Neural cell (in vitro differentiated cells): ENCODE measurements at regions not wholly inside any gene's neighbourhood (a gene's known extent, or its start where the extent isn't known, plus 50 kb on each side); places are given as distances from the start of the nearest gene placed in this dataset.
"Not testable (repeated sequence)": the region's sequence is repeated elsewhere in the genome, so short reads cannot be mapped to it uniquely, and the experiment has no call there.

Experiments used
- H2AFZ ChIP-seq: fragments of 200-600, 300-800 bp; sonication (generic), shearing (Covaris generic); 2 replicates; pipeline ENCODE4 v1.6.0; 2014; ENCODE audit warnings: low read depth, mild to moderate bottlenecking, antibody characterized with exemption, low read length, moderate library complexity
- H3F3A ChIP-seq: fragments of 200-600 bp; shearing (Covaris generic); 2 replicates; pipeline ENCODE4 v1.6.1; 2016; ENCODE audit warnings: mild to moderate bottlenecking, moderate library complexity, mixed read lengths, antibody characterized with exemption, low read length; ENCODE audit not compliant: insufficient read depth, poor library complexity, severe bottlenecking
- H3K27ac ChIP-seq: fragments of 200-600, 300-800 bp; sonication (generic), shearing (Covaris generic); 2 replicates; pipeline ENCODE4 v1.5.1; 2014; ENCODE audit warnings: mild to moderate bottlenecking, low read length, moderate library complexity
- H3K27me3 ChIP-seq: fragments of 300-800, 200-600 bp; sonication (generic), shearing (Covaris generic); 2 replicates; pipeline ENCODE4 v1.6.0; 2014; ENCODE audit warnings: mild to moderate bottlenecking, low read depth, low read length, moderate library complexity; ENCODE audit not compliant: insufficient read depth
- H3K36me3 ChIP-seq: fragments of 300-800, 200-600 bp; sonication (generic), shearing (Covaris generic); 2 replicates; pipeline ENCODE4 v1.5.1; 2014; ENCODE audit warnings: mild to moderate bottlenecking, antibody characterized with exemption, low read length, moderate library complexity; ENCODE audit not compliant: insufficient read depth
- H3K4me2 ChIP-seq: fragments of 300-800, 200-600 bp; sonication (generic), shearing (Covaris generic); 2 replicates; pipeline ENCODE4 v1.6.0; 2014; ENCODE audit warnings: mild to moderate bottlenecking, low read length
- H3K4me3 ChIP-seq: fragments of 300-800, 200-600 bp; sonication (generic), shearing (Covaris generic); 2 replicates; pipeline ENCODE4 v1.5.1; 2014; ENCODE audit warnings: mild to moderate bottlenecking, low read length, moderate library complexity
- H3K79me2 ChIP-seq: fragments of 200-600 bp; shearing (Covaris generic); replicated peaks from 2 replicates; pipeline ENCODE4 v1.6.0; 2014; ENCODE audit warnings: mild to moderate bottlenecking, low read length, moderate library complexity; ENCODE audit not compliant: insufficient read depth
- H3K9ac ChIP-seq: fragments of 300-800, 200-600 bp; sonication (generic), shearing (Covaris generic); 2 replicates; pipeline ENCODE4 v1.6.1; 2016; ENCODE audit warnings: mild to moderate bottlenecking, low read length, mixed read lengths
- H3K9me2 ChIP-seq: fragments of 200-600 bp; shearing (Covaris generic); 2 replicates; pipeline ENCODE4 v1.6.1; 2016; ENCODE audit warnings: mild to moderate bottlenecking, low read length, mixed read lengths; ENCODE audit not compliant: insufficient read depth
- H3K9me3 ChIP-seq: fragments of 200-600, 300-800 bp; sonication (generic), shearing (Covaris generic); 2 replicates; pipeline ENCODE4 v1.6.1; 2016; ENCODE audit warnings: mild to moderate bottlenecking, mixed run types, low read length, moderate library complexity, mixed read lengths
- H4K20me1 ChIP-seq: fragments of 200-600 bp; shearing (Covaris generic); 2 replicates; pipeline ENCODE4 v1.6.1; 2016; ENCODE audit warnings: mild to moderate bottlenecking, mixed run types; ENCODE audit not compliant: insufficient read depth
- EP300 ChIP-seq: fragments of 450-650 bp; conservative IDR thresholded peaks from 2 replicates; pipeline ENCODE4 v1.6.1; 2014; ENCODE audit warnings: antibody characterized with exemption, mild to moderate bottlenecking, moderate library complexity; ENCODE audit not compliant: poor library complexity, severe bottlenecking
- EZH2 ChIP-seq: fragments of 200-600, 300-800 bp; shearing (Covaris generic), sonication (generic); IDR thresholded peaks from 2 replicates; pipeline ENCODE4 v1.6.1; 2014; ENCODE audit warnings: antibody characterized with exemption, low read length, borderline replicate concordance, mild to moderate bottlenecking; ENCODE audit not compliant: insufficient read depth, poor library complexity, severe bottlenecking
- MXI1 ChIP-seq: fragments of 450-650 bp; conservative IDR thresholded peaks from 2 replicates; pipeline ENCODE4 v1.6.1; 2014; ENCODE audit warnings: antibody characterized with exemption, mild to moderate bottlenecking; ENCODE audit not compliant: poor library complexity, severe bottlenecking
- POLR2AphosphoS5 ChIP-seq: IDR thresholded peaks from 2 replicates; pipeline ENCODE4 v1.6.1; 2012
- RAD21 ChIP-seq: fragments of 450-650 bp; conservative IDR thresholded peaks from 2 replicates; pipeline ENCODE4 v1.6.1; 2014; ENCODE audit warnings: antibody characterized with exemption, mild to moderate bottlenecking, moderate library complexity
- SMC3 ChIP-seq: fragments of 450-650 bp; conservative IDR thresholded peaks from 2 replicates; pipeline ENCODE4 v1.6.1; 2014; ENCODE audit warnings: antibody characterized with exemption, mild to moderate bottlenecking, moderate library complexity; ENCODE audit not compliant: poor library complexity
- TAF1 ChIP-seq: IDR thresholded peaks from 2 replicates; pipeline ENCODE4 v1.6.1; 2012; ENCODE audit warnings: low read depth
- TF ChIP-seq, protein P1 (sequence below): IDR thresholded peaks from 2 replicates; pipeline ENCODE4 v1.6.1; 2012; ENCODE audit warnings: borderline replicate concordance
- TF ChIP-seq, protein P2 (sequence below): fragments of 450-650 bp; IDR thresholded peaks from 2 replicates; pipeline ENCODE4 v1.5.1; 2014; ENCODE audit warnings: antibody characterized with exemption, mild to moderate bottlenecking, moderate library complexity; ENCODE audit not compliant: poor library complexity, severe bottlenecking

GRCh38 chr15:54790693-54791092 lies 406.0 kb downstream of the RSL24D1 start:
- H3K36me3 ChIP-seq: no peaks in the 10 kb centered on the region
- no peaks in the 10 kb centered on the region for H3K27me3 ChIP-seq
- H3K79me2 ChIP-seq: no peaks in the 10 kb centered on the region
- no peak overlapping the region for H3K27ac ChIP-seq
- no peak overlapping the region for H2AFZ ChIP-seq
- no peaks in the 10 kb centered on the region for H3K9me3 ChIP-seq
- H3K9me2 ChIP-seq: no peaks in the 10 kb centered on the region
- no peak for TF ChIP-seq MXI1
- TF ChIP-seq SMC3: no peak
- no peak for TF ChIP-seq EZH2
- TF ChIP-seq EP300: no peak
- TF ChIP-seq, protein P1, sequence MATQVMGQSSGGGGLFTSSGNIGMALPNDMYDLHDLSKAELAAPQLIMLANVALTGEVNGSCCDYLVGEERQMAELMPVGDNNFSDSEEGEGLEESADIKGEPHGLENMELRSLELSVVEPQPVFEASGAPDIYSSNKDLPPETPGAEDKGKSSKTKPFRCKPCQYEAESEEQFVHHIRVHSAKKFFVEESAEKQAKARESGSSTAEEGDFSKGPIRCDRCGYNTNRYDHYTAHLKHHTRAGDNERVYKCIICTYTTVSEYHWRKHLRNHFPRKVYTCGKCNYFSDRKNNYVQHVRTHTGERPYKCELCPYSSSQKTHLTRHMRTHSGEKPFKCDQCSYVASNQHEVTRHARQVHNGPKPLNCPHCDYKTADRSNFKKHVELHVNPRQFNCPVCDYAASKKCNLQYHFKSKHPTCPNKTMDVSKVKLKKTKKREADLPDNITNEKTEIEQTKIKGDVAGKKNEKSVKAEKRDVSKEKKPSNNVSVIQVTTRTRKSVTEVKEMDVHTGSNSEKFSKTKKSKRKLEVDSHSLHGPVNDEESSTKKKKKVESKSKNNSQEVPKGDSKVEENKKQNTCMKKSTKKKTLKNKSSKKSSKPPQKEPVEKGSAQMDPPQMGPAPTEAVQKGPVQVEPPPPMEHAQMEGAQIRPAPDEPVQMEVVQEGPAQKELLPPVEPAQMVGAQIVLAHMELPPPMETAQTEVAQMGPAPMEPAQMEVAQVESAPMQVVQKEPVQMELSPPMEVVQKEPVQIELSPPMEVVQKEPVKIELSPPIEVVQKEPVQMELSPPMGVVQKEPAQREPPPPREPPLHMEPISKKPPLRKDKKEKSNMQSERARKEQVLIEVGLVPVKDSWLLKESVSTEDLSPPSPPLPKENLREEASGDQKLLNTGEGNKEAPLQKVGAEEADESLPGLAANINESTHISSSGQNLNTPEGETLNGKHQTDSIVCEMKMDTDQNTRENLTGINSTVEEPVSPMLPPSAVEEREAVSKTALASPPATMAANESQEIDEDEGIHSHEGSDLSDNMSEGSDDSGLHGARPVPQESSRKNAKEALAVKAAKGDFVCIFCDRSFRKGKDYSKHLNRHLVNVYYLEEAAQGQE: no peak
- TF ChIP-seq, protein P2, sequence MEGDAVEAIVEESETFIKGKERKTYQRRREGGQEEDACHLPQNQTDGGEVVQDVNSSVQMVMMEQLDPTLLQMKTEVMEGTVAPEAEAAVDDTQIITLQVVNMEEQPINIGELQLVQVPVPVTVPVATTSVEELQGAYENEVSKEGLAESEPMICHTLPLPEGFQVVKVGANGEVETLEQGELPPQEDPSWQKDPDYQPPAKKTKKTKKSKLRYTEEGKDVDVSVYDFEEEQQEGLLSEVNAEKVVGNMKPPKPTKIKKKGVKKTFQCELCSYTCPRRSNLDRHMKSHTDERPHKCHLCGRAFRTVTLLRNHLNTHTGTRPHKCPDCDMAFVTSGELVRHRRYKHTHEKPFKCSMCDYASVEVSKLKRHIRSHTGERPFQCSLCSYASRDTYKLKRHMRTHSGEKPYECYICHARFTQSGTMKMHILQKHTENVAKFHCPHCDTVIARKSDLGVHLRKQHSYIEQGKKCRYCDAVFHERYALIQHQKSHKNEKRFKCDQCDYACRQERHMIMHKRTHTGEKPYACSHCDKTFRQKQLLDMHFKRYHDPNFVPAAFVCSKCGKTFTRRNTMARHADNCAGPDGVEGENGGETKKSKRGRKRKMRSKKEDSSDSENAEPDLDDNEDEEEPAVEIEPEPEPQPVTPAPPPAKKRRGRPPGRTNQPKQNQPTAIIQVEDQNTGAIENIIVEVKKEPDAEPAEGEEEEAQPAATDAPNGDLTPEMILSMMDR: no peak
- TF ChIP-seq POLR2AphosphoS5: no peak
- TF ChIP-seq RAD21: no peak
- TF ChIP-seq TAF1: no peak
- no peak overlapping the region for H3K9ac ChIP-seq
- H3K4me3 ChIP-seq: no peak overlapping the region
- H3K4me2 ChIP-seq: no peak overlapping the region
- H3F3A ChIP-seq: no peaks in the 10 kb centered on the region
- H4K20me1 ChIP-seq: no peaks in the 10 kb centered on the region

DNA sequence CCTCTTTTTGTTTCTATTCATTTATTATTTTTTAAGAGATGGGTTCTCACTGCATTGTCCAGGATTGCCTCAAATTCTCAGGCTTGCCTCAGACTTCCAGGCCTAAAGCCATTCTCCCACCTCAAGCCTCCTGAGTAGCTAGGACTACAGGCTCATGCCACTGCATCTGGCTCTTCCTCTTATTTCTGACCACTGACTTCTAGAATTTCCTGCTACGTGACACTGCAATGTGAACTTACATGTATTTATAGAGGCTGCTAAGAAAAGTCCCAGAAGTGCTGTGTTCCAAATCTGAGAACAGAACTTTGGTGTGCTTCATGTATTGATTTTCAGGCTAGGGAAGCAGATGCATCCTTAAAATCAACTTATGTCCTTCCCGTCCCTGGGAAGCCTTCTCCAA lies 407.4 kb downstream of the RSL24D1 start:
- Histone ChIP-seq H3K27ac (no peak overlapping the region), H3K9ac (no peak overlapping the region), H3K9me3 (no peaks in the 10 kb centered on the region), H4K20me1 (no peaks in the 10 kb centered on the region), H3K4me3 (no peak overlapping the region), H3K27me3 (no peaks in the 10 kb centered on the region), H3K4me2 (no peak overlapping the region), H3F3A (no peaks in the 10 kb centered on the region), H2AFZ (no peak overlapping the region), H3K9me2 (no peaks in the 10 kb centered on the region), H3K36me3 (no peaks in the 10 kb centered on the region), H3K79me2 (no peaks in the 10 kb centered on the region)
- TF ChIP-seq TAF1 (no peak), EZH2 (no peak), MXI1 (no peak), SMC3 (no peak), POLR2AphosphoS5 (no peak), EP300 (no peak), RAD21 (no peak)
- TF ChIP-seq, protein P2: no peak
- TF ChIP-seq, protein P1: no peak

DNA sequence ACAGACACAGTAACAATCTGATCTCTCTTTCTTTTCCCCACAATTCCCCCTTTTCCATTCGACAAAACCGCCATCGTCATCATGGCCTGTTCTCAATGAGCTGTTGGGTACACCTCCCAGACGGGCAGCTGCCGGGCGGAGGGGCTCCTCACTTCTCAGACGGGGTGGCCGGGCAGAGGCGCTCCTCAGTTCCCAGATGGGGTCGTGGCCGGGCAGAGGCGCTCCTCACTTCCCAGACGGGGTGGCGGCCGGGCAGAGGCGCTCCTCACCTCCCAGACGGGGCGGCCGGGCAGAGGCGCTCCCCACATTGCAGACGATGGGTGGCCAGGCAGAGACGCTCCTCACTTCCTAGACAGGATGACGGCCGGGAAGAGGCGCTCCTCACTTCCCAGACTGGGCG lies 415.5 kb downstream of the RSL24D1 start:
- H3K9me3 ChIP-seq, H3K36me3 ChIP-seq, H3K27me3 ChIP-seq, H3K4me2 ChIP-seq, H2AFZ ChIP-seq, H3K9me2 ChIP-seq, H3K27ac ChIP-seq, H3K4me3 ChIP-seq, H3K9ac ChIP-seq, H4K20me1 ChIP-seq, H3F3A ChIP-seq, H3K79me2 ChIP-seq: not testable (repeated sequence)
